ENCODE measurements at regions not wholly inside any gene's neighbourhood (a gene's known extent, or its start where the extent isn't known, plus 50 kb on each side); places are given as distances from the start of the nearest gene placed in this dataset.

DNA sequence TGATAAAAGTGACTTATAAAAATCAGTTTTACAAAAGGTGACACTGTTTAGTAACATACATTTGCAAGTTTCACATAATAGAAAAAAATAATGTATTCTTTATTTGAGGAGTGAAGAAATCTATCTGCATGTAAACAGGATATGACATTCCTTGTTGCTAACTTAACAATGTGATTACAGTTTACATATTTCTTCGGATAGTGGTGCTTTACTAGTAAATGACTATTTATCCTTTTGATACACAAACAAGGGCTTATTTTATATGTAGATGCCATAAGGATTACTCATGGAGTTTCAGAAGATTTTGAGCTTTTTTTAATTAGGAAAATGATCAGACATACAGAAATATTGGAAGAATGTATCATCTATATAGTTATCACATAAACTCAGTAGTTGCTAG is 126.5 kb downstream of the SLIT2 start:
- TF ChIP-seq, protein P1, sequence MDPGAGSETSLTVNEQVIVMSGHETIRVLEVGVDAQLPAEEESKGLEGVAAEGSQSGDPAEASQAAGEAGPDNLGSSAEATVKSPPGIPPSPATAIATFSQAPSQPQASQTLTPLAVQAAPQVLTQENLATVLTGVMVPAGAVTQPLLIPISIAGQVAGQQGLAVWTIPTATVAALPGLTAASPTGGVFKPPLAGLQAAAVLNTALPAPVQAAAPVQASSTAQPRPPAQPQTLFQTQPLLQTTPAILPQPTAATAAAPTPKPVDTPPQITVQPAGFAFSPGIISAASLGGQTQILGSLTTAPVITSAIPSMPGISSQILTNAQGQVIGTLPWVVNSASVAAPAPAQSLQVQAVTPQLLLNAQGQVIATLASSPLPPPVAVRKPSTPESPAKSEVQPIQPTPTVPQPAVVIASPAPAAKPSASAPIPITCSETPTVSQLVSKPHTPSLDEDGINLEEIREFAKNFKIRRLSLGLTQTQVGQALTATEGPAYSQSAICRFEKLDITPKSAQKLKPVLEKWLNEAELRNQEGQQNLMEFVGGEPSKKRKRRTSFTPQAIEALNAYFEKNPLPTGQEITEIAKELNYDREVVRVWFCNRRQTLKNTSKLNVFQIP (CRISPR knock-in tag; IDR thresholded peaks at IDR 0.05; ENCODE audit: borderline replicate concordance, low read depth) = no peak
- TF ChIP-seq GLIS3 (CRISPR knock-in tag; IDR thresholded peaks at IDR 0.05) (no peak), TSHZ2 (CRISPR knock-in tag; IDR thresholded peaks at IDR 0.05) (no peak), ZFP3 (CRISPR knock-in tag; IDR thresholded peaks at IDR 0.05) (no peak), ZC3H10 (CRISPR knock-in tag; IDR thresholded peaks at IDR 0.05) (no peak), ZNF8 (CRISPR knock-in tag; IDR thresholded peaks at IDR 0.05) (no peak), TOX (CRISPR knock-in tag; IDR thresholded peaks at IDR 0.05; ENCODE audit: borderline replicate concordance) (no peak), ZNF70 (CRISPR knock-in tag; IDR thresholded peaks at IDR 0.05) (no peak), PATZ1 (CRISPR knock-in tag; IDR thresholded peaks at IDR 0.05; ENCODE audit: borderline replicate concordance) (no peak), PPARA (CRISPR knock-in tag; IDR thresholded peaks at IDR 0.05; ENCODE audit: borderline replicate concordance) (no peak), TCF4 (CRISPR knock-in tag; IDR thresholded peaks at IDR 0.05; ENCODE audit: borderline replicate concordance) (no peak), RARB (CRISPR knock-in tag; IDR thresholded peaks at IDR 0.05) (no peak), BACH2 (CRISPR knock-in tag; IDR thresholded peaks at IDR 0.05; ENCODE audit: borderline replicate concordance) (no peak), ZFP30 (CRISPR knock-in tag; IDR thresholded peaks at IDR 0.05) (no peak), ARNTL (CRISPR knock-in tag; IDR thresholded peaks at IDR 0.05; ENCODE audit: borderline replicate concordance, low read depth) (no peak), ISL1 (CRISPR knock-in tag; IDR thresholded peaks at IDR 0.05) (no peak), CSDC2 (CRISPR knock-in tag; IDR thresholded peaks at IDR 0.05) (no peak), ZNF565 (CRISPR knock-in tag; conservative IDR thresholded peaks at IDR 0.05; ENCODE audit: low read depth) (no peak)
- TF ChIP-seq, protein P2, sequence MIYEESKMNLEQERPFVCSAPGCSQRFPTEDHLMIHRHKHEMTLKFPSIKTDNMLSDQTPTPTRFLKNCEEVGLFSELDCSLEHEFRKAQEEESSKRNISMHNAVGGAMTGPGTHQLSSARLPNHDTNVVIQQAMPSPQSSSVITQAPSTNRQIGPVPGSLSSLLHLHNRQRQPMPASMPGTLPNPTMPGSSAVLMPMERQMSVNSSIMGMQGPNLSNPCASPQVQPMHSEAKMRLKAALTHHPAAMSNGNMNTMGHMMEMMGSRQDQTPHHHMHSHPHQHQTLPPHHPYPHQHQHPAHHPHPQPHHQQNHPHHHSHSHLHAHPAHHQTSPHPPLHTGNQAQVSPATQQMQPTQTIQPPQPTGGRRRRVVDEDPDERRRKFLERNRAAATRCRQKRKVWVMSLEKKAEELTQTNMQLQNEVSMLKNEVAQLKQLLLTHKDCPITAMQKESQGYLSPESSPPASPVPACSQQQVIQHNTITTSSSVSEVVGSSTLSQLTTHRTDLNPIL (CRISPR knock-in tag; IDR thresholded peaks at IDR 0.05; ENCODE audit: low read depth) = no peak
- no peak for ATAC-seq

GRCh38 chr4:20381005-20381404 is 129.3 kb downstream of the SLIT2 start:
- TF ChIP-seq ESRRG (CRISPR knock-in tag; IDR thresholded peaks at IDR 0.05) = no peak
- TF ChIP-seq, protein P1 (CRISPR knock-in tag; IDR thresholded peaks at IDR 0.05; ENCODE audit: borderline replicate concordance, low read depth) = no peak
- TF ChIP-seq CSDC2 (CRISPR knock-in tag; IDR thresholded peaks at IDR 0.05) = no peak
- TF ChIP-seq, protein P3, sequence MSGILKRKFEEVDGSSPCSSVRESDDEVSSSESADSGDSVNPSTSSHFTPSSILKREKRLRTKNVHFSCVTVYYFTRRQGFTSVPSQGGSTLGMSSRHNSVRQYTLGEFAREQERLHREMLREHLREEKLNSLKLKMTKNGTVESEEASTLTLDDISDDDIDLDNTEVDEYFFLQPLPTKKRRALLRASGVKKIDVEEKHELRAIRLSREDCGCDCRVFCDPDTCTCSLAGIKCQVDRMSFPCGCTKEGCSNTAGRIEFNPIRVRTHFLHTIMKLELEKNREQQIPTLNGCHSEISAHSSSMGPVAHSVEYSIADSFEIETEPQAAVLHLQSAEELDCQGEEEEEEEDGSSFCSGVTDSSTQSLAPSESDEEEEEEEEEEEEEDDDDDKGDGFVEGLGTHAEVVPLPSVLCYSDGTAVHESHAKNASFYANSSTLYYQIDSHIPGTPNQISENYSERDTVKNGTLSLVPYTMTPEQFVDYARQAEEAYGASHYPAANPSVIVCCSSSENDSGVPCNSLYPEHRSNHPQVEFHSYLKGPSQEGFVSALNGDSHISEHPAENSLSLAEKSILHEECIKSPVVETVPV (CRISPR knock-in tag; IDR thresholded peaks at IDR 0.05) = no peak
- TF ChIP-seq TCF4 (CRISPR knock-in tag; IDR thresholded peaks at IDR 0.05; ENCODE audit: borderline replicate concordance) = no peak
- TF ChIP-seq RARB (CRISPR knock-in tag; IDR thresholded peaks at IDR 0.05) = no peak
- no peak for TF ChIP-seq ZNF8 (CRISPR knock-in tag; IDR thresholded peaks at IDR 0.05)
- no peak for TF ChIP-seq SNAI2 (CRISPR knock-in tag; IDR thresholded peaks at IDR 0.05)
- no peak for TF ChIP-seq ARNTL (CRISPR knock-in tag; IDR thresholded peaks at IDR 0.05; ENCODE audit: borderline replicate concordance, low read depth)
- TF ChIP-seq TOX (CRISPR knock-in tag; IDR thresholded peaks at IDR 0.05; ENCODE audit: borderline replicate concordance) = no peak
- no peak for ATAC-seq
